ENCODE measurements at regions not wholly inside any gene's neighbourhood (a gene's known extent, or its start where the extent isn't known, plus 50 kb on each side); places are given as distances from the start of the nearest gene placed in this dataset.
"Not testable (repeated sequence)": the region's sequence is repeated elsewhere in the genome, so short reads cannot be mapped to it uniquely, and the experiment has no call there.

DNA sequence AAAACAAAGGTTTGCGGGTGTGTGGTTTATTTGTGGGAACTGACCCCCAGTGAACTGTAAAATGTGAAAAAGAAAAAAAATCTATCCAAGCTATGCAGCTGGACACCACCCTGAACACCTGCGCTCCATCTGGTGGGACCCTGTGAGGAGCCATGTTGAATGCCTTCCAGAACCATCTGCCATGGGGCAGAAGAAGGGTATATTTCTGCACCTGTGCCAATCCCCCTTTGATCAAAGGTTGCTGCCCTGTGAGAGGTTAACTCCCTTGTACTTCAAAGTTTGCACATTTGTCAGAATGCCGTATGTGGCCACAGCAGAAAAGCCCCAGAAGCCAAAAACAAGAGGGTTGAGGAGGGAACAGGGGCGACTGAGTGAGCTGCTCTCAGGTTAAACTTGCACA is 148.5 kb upstream of the ALDH1B1 start:
- intact Hi-C loops (cut with micrococcal nuclease): no loop called here

GRCh38 chr9:38242151-38242550 is 150.4 kb upstream of the ALDH1B1 start:
- H3K4me3 Mint-ChIP-seq; H3K27me3 Mint-ChIP-seq (ENCODE audit: low read depth); H3K9me3 Mint-ChIP-seq; CTCF ChIA-PET; intact Hi-C loops (cut with micrococcal nuclease); DNase-seq; H3K27ac Mint-ChIP-seq; H3K36me3 Mint-ChIP-seq (ENCODE audit: low read depth); H3K4me1 Mint-ChIP-seq (ENCODE audit: low read depth): not testable (repeated sequence)

More for the DNA sequence above, 148.5 kb upstream of the ALDH1B1 start:
- H3K4me3 Mint-ChIP-seq: no peak overlapping the region
- no peaks in the 10 kb centered on the region for H3K9me3 Mint-ChIP-seq
- no peak overlapping the region for H3K27ac Mint-ChIP-seq
- no peak for DNase-seq
- no peaks in the 10 kb centered on the region for H3K36me3 Mint-ChIP-seq (ENCODE audit: low read depth)
- CTCF ChIA-PET: interaction anchor here (0.8 kb wide), 1 partner anchor 20 kb away, joined by 3 read pairs; no protein-coding TSS in a partner anchor
- no peaks in the 10 kb centered on the region for H3K4me1 Mint-ChIP-seq (ENCODE audit: low read depth)
- H3K27me3 Mint-ChIP-seq (ENCODE audit: low read depth): no peaks in the 10 kb centered on the region

DNA sequence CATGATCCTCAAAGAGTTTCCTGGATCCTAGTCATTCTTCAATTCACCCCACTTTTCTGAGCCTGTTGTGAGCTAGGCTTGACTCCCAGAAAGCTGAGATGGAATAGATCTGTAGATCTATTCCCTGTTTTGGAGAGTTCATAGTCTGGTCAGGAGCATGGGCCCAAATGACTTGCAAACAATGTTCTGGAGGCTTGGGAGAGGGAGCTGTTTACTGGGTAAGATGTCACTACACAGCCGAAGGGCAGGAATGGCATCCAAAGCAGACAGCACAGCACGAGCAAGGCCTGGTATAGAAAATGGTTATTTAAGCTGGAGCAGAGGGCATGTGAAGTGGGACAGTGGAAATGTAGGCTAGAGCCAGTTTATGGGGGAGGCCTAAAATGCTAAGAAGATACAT is 152.5 kb upstream of the ALDH1B1 start:
- H3K27me3 Mint-ChIP-seq (ENCODE audit: low read depth): no peaks in the 10 kb centered on the region
- no peak for DNase-seq
- H3K4me1 Mint-ChIP-seq (ENCODE audit: low read depth): no peaks in the 10 kb centered on the region
- H3K9me3 Mint-ChIP-seq: no peaks in the 10 kb centered on the region
- no peaks in the 10 kb centered on the region for H3K36me3 Mint-ChIP-seq (ENCODE audit: low read depth)
- intact Hi-C loops (cut with micrococcal nuclease): no loop called here
- no peak overlapping the region for H3K4me3 Mint-ChIP-seq
- CTCF ChIA-PET: no interaction called here
- no peak overlapping the region for H3K27ac Mint-ChIP-seq

DNA sequence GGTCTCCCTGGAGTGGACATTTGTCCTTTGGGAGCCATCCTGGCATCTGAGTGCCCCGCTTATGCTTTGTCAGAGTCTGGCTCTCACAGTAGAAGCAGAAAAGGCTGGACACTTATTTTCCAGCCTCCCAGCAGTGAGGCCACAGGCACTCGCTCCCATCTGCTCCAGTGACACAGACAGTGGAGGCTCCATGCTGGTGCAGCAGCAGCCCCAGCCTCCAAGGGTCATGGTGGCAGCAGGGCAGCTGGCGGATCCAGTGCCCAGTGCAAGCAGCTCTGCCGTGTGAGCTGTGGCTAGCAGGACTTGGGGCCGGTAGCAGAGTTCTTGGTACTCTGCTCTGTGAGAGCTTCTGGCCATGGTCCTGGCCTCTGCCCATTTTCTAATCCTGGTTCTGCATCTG is 157.3 kb upstream of the ALDH1B1 start:
- peaks cover 3% of the 10 kb centered on the region for H3K27me3 Mint-ChIP-seq (ENCODE audit: low read depth)
- CTCF ChIA-PET: no interaction called here

GRCh38 chr9:38234479-38235170 is 157.9 kb upstream of the ALDH1B1 start:
- Mint-ChIP-seq H3K36me3 (ENCODE audit: low read depth) (no peaks in the 10 kb centered on the region), H3K27ac (no peak overlapping the region), H3K4me3 (no peak overlapping the region), H3K9me3 (no peaks in the 10 kb centered on the region), H3K27me3 (ENCODE audit: low read depth) (peaks cover 3% of the 10 kb centered on the region), H3K4me1 (ENCODE audit: low read depth) (no peaks in the 10 kb centered on the region)
- CTCF ChIA-PET: no interaction called here
- intact Hi-C loops (cut with micrococcal nuclease): no loop called here
- no peak for DNase-seq

More for the DNA sequence above, 157.3 kb upstream of the ALDH1B1 start:
- Mint-ChIP-seq H3K4me3 (no peak overlapping the region), H3K9me3 (no peaks in the 10 kb centered on the region), H3K4me1 (ENCODE audit: low read depth) (no peaks in the 10 kb centered on the region), H3K36me3 (ENCODE audit: low read depth) (no peaks in the 10 kb centered on the region), H3K27ac (no peak overlapping the region)
- intact Hi-C loops (cut with micrococcal nuclease): no loop called here
- no peak for DNase-seq

GRCh38 chr9:38233796-38234355 is 158.6 kb upstream of the ALDH1B1 start:
- no peak overlapping the region for H3K27ac Mint-ChIP-seq
- no peak for DNase-seq
- CTCF ChIA-PET: no interaction called here
- H3K36me3 Mint-ChIP-seq (ENCODE audit: low read depth): no peaks in the 10 kb centered on the region
- no peaks in the 10 kb centered on the region for H3K4me1 Mint-ChIP-seq (ENCODE audit: low read depth)
- peaks cover 3% of the 10 kb centered on the region for H3K27me3 Mint-ChIP-seq (ENCODE audit: low read depth)
- H3K4me3 Mint-ChIP-seq: no peak overlapping the region
- no peaks in the 10 kb centered on the region for H3K9me3 Mint-ChIP-seq
- intact Hi-C loops (cut with micrococcal nuclease): no loop called here

DNA sequence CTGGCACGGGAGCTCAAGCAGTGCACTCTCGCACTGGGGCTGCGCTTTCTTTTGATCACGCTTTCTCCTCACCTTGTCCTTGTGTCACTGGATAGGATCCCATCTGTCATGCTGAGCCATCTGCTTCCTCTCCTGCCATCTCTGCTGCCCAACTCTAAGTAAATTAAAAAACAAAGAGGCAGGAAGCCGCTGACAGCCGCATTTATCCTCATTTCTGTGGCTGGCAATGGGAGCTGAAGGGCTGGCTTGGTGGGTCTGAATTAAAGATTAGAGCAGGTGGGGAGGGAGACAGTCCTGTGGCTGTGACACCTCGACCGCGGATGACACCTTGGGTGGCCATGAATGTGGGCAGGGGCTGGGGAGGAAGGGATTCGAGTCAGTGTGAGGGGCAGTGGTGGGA is 159.2 kb upstream of the ALDH1B1 start:
- H3K4me1 Mint-ChIP-seq (ENCODE audit: low read depth): peaks cover 1% of the 10 kb centered on the region
- intact Hi-C loops (cut with micrococcal nuclease): no loop called here
- DNase-seq: no peak
- peaks cover 3% of the 10 kb centered on the region for H3K27me3 Mint-ChIP-seq (ENCODE audit: low read depth)
- no peak overlapping the region for H3K27ac Mint-ChIP-seq
- no peaks in the 10 kb centered on the region for H3K36me3 Mint-ChIP-seq (ENCODE audit: low read depth)
- no peak overlapping the region for H3K4me3 Mint-ChIP-seq
- CTCF ChIA-PET: no interaction called here
- no peaks in the 10 kb centered on the region for H3K9me3 Mint-ChIP-seq

- CTCF ChIA-PET: no interaction called here
- DNase-seq: no peak
- Mint-ChIP-seq H3K36me3 (ENCODE audit: low read depth) (no peaks in the 10 kb centered on the region), H3K4me1 (ENCODE audit: low read depth) (peaks cover 6% of the 10 kb centered on the region), H3K9me3 (no peaks in the 10 kb centered on the region), H3K27me3 (ENCODE audit: low read depth) (peaks cover 3% of the 10 kb centered on the region), H3K4me3 (no peak overlapping the region), H3K27ac (no peak overlapping the region)
- intact Hi-C loops (cut with micrococcal nuclease): no loop called here
These were observed 159.6 kb upstream of the ALDH1B1 start for GRCh38 chr9:38232895-38233294.

DNA sequence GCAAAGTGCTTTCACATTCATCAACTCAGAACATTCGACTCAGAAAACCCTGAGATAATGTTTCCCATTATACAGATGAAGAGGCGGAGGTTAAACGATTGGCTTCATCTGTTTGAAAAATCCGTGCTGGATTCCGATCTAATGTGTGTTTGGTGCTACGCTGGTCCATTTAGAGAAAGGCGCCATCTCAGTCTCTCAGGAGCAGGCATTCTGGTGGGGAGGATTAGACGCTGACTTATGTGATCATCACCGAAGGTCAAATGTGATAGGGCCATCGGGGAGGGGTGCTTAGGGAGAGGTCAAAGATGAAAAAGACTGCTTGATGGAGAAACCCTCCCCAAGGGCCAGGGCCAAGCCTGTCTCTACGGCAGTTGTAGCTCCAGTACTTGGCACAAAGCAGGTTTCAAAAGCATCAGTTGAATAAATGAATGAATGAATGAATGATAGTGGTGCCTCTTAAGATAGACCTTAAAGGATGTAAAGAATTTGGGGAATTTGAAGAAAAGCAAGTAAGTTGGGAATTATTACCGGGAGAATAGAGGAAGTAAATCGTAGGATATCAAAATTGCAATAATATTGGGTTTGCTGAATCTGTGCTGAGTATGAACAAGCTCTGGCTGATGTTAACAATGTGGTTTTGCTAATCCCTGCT is 160.6 kb upstream of the SHB start:
- no peaks in the 10 kb centered on the region for H3K9me3 Mint-ChIP-seq
- no peak overlapping the region for H3K4me3 Mint-ChIP-seq
- no peak for DNase-seq
- H3K27ac Mint-ChIP-seq: no peak overlapping the region
- intact Hi-C loops (cut with micrococcal nuclease): loop anchor here (5.0 to 10.0 kb wide), 3 partner anchors 45 to 327 kb away; partner anchors contain the start of gene SLC25A51
- H3K36me3 Mint-ChIP-seq (ENCODE audit: low read depth): no peaks in the 10 kb centered on the region
- peaks cover 18% of the 10 kb centered on the region for H3K4me1 Mint-ChIP-seq (ENCODE audit: low read depth)
- CTCF ChIA-PET: no interaction called here
- peaks cover 3% of the 10 kb centered on the region for H3K27me3 Mint-ChIP-seq (ENCODE audit: low read depth)

- Mint-ChIP-seq H3K9me3 (no peaks in the 10 kb centered on the region), H3K27ac (no peak overlapping the region), H3K4me3 (no peak overlapping the region), H3K4me1 (ENCODE audit: low read depth) (peaks cover 18% of the 10 kb centered on the region), H3K27me3 (ENCODE audit: low read depth) (peaks cover 3% of the 10 kb centered on the region), H3K36me3 (ENCODE audit: low read depth) (no peaks in the 10 kb centered on the region)
- DNase-seq: no peak
- CTCF ChIA-PET: interaction anchor here (1.7 kb wide), 1 partner anchor 141 kb away, joined by 6 read pairs; no protein-coding TSS in a partner anchor
- intact Hi-C loops (cut with micrococcal nuclease): loop anchor here (5.0 to 10.0 kb wide), 3 partner anchors 46 to 327 kb away; partner anchors contain the start of gene SLC25A51
These were observed 160.1 kb upstream of the SHB start for GRCh38 chr9:38229104-38229500.

DNA sequence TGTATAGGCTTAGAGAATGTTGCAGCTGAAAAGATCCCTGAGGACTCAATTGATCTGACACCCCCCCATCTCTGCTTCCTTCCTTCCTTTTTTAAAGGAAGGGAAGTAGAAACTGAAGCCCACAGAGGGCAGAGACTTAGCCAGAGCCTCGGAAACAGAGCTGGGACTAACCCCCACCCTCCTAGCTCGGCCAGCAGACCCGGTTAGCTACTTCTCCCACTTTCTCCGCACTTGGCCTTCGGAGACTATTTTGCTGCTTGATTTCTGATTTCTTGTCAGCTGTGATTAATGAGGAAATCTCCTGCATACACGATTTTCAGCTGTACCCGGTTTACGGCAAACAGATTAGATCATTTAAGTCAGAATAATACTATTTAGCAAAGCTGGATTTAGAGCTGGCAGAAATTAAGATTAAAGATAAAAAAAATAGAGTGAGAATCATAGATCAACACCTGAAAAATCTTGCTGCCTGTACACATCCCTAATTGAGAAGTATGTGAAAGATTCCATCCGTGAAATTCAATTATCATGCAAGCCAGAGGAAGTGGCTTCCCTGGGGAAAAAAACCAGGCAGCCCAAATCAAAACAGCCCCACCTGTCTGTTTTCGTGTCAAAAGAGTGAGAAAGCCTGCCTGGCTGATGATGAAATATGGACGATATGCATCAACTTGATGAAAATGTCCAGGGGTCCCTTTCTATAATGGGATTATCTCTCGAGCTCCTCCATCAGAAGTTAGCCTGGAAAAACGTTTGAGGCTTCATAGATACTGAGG is 159.5 kb upstream of the SHB start:
- Mint-ChIP-seq H3K4me1 (ENCODE audit: low read depth) (peaks cover 18% of the 10 kb centered on the region), H3K27me3 (ENCODE audit: low read depth) (peaks cover under 1% of the 10 kb centered on the region), H3K9me3 (no peaks in the 10 kb centered on the region), H3K4me3 (no peak overlapping the region), H3K36me3 (ENCODE audit: low read depth) (no peaks in the 10 kb centered on the region), H3K27ac (no peak overlapping the region)
- intact Hi-C loops (cut with micrococcal nuclease): loop anchor here (5.0 to 10.0 kb wide), 3 partner anchors 46 to 326 kb away; partner anchors contain the start of gene SLC25A51
- CTCF ChIA-PET: interaction anchor here (0.8 to 1.7 kb wide), 3 partner anchors 10 to 140 kb away, joined by 3 to 6 read pairs (median 4); no protein-coding TSS in a partner anchor
- DNase-seq: no peak

DNA sequence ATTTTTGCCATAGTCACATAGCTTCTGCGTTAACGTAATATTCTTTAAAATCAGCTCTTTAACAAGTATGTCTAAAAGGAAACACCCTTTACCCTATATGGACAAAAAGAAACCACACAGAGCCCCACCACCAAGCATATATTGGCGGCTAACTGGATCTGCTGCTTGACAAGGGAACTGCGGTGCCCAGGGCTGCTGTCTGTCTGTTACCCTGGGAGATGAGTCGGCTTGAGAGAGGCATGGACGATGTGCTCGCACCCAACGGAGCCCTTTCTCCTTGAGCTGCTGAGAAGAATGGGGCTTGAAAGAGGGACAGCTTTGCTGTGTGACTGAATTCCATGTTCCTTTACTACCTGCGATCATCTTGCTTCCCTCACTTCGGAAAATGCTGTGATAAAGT is 158.6 kb upstream of the SHB start:
- peaks cover 18% of the 10 kb centered on the region for H3K4me1 Mint-ChIP-seq (ENCODE audit: low read depth)
- intact Hi-C loops (cut with micrococcal nuclease): loop anchor here (5.0 to 10.0 kb wide), 3 partner anchors 47 to 325 kb away; partner anchors contain the start of gene SLC25A51
- peak overlapping the region; percentile 61 for H3K4me3 Mint-ChIP-seq
- H3K27ac Mint-ChIP-seq: no peak overlapping the region
- peak; percentile 53 for DNase-seq
- CTCF ChIA-PET: interaction anchor here (1.3 to 1.7 kb wide), 2 partner anchors 9 to 139 kb away, joined by 4 to 6 read pairs; no protein-coding TSS in a partner anchor
- no peaks in the 10 kb centered on the region for H3K36me3 Mint-ChIP-seq (ENCODE audit: low read depth)
- no peaks in the 10 kb centered on the region for H3K9me3 Mint-ChIP-seq
- no peaks in the 10 kb centered on the region for H3K27me3 Mint-ChIP-seq (ENCODE audit: low read depth)
